ENCODE measurements at regions not wholly inside any gene's neighbourhood (a gene's known extent, or its start where the extent isn't known, plus 50 kb on each side); places are given as distances from the start of the nearest gene placed in this dataset.
A peak's percentile ranks its signal among the peaks of the same experiment; 100 is the strongest.

DNA sequence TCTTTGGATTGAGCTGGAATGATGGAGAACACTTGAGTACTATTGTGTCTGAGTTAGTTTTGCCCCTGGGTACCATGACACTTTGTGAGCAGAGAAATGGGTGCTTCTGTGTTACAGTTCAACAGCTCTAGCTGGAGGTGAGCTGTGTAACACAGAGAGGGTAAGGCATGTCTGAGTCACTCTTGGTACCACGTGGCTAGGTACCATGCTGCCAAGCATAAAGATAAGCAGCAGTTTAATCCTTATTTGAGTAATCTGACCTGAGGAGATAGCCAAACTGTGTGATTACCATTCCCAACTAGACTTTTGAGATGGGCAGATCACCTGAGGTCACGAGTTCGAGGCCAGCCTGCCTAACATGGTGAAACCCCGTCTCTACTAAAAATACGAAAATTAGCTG is 122.0 kb downstream of the OLFM4 start:
- no peak for DNase-seq

DNA sequence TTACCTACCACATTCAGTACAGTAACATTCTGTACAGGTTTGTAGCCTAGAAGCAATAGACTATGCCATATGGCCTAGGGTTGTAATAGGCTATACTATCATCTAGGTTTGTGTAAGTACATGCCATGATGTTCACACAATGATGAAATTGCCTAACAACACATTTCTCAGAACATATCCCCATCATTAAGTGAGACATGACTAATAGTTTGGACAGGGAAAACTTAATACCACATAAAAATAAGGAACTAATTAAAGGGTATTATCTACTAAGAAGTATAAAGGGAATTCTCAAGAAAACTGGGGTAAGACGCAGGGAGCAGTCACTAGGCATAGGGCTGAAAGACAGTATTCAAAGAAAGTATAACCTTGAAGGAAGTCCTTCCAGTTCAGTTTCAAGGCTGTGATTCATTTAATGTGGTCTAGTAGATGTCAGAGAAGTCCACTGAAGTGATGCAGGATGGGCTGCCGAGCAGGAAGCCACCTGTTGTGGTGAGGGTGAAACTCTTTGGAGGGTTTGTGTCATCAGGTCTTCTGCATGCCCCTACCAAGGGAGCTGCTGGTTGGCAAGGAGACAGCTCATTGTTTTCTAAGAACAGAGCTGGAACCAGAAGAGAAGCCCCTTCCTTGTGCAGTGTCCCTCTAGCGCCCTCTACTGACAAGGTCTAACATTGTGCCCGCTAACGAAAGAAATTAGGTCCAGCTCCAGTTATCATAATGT is 122.9 kb downstream of the OLFM4 start:
- DNase-seq = peak; percentile 59

DNA sequence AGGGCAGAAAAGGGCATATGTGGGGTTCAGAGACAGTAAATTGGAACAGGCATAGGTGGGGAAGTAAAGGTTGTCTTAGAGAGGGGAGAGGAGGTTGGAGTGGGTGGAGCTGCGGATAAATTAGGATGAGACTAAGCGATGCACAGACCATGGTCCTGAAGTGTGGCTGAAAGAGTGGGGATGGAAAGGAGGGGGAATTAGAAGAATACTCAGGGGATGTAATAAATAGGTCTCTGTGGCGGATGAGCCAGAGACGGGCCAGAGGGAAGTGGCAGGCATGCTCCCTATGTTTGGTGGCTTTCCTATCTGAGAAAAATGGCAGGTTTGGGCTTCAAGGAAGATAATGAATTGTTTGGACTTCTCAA is 123.4 kb downstream of the OLFM4 start:
- DNase-seq = no peak

DNA sequence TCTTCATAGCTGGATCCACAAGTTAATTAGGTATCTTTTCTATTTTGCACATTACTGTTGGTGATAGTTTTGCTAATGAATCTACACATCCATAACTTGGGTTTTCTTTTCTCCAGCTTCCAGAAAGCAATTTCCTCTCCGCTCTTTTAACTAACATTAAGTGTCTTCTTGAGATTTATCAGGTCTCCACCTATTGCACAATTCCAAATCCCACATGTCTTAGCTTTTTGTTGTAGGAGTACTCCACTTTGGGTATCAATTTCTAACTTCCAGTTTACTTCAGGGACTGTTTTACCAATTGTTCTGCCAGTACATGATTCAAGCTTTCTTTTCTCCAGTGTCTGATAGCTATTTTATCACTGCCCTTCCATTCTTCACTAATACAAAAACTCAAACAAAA is 129.6 kb downstream of the OLFM4 start:
- no peak for DNase-seq

DNA sequence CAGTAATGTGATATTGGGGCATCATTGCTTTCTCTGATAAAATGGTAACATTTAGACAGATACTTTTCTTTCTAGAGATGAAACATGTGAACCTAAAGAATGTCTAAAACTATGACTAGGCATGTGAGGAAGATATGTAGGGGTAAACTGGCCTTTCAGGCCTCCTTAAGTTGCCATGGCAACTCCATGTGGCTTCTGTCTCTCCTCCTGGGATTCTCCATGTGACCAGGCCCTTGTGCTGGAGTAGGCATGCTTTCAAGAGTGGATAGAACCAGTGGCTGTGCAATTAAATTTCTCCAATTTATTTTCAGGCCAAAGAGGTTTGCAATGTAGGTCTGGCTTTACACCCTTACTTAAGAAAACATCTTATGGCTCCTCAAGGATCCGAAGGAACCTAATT is 130.8 kb downstream of the OLFM4 start:
- no peak for DNase-seq

DNA sequence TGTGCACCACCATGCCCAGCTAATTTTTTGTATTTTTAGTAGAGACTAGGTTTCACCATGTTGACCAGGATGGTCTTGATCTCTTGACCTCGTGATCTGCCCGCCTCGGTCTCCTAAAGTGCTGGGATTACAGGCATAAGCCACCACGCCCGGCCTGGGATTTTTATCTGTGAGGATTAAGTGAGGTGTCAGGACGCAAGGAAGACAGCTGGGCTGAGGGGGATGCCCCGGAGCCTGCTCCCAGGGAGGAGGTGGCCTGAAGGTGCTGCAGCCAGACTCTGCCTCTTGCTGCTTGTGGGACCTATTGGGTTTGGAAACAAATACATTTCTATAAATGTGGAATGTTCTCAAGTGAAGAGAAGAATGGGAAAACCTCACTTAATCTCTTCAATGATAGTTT is 131.6 kb downstream of the OLFM4 start:
- DNase-seq = no peak

DNA sequence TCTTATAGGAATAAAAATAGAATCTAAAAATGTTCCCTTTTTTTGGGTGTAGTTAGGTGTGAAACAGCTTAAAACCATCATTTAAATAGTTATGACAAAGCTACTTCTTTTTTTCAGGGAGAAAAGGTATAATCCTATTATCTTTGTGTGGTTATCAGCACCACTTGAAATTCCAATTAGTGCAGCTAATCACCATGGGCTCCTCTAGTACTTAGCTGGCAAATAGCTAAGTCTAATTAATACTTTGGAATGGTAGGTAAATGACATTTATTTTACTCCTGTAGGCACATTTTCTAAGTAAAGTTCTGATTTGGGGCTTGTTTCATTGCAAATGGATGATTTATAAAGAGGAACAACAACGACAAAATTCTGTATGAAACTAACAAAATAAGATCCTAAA is 132.6 kb downstream of the OLFM4 start:
- DNase-seq = no peak

DNA sequence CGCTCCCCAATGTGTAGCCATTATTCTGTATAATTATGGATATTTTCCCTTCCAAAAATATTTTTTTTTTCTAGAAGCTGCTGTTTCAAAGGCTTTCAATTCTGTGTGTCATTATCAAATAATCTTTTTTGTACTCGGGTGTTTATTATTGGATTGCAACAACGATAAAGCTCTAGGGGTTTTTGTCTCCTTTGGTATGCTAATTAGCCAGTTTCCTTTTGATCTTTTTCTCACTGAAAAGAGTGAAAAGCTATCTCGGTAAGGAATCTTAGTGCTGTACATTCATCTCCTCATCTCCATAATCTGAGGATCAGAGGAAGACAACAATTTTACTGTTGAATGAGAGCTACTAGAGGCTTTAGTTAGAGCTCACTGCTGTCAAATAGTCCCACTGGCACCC is 136.6 kb downstream of the OLFM4 start:
- DNase-seq = no peak

DNA sequence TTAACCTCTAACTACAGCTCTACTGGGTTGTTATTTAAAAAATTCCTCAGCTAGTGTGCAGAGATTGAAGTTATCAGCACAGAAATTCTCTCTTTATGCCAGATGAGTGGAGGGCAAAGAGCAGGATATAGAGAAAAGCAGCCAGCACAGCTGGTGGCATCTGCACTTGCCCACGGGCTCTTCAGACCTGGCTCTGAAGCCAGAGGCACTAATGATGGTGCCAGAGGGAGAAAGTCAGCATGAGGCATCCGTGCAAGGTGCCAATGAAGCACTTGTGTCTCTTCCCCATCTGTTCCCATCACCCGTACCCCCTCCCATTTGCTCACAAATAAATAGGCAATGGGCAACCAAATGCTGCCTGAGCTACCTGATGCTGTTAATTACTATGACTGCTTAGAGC is 138.9 kb downstream of the OLFM4 start:
- no peak for DNase-seq

DNA sequence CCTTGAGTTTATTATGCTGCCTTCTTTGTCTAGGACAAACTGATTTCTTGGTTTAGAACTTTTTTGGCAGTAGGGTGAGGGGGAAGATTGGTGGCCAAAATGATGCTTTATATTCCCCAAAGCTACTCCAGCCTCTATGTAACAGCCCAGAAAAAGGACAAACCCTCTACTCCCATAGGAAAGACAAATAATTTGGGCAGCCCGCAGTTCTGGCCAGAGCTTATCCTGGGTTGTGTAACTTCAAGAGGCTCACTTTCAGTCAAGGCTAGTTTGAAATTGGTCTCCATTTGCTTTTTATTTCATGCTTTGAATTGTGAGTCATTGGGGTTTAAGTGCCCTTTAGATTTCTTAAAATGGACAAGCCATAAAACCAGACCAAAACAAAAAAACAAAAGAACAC is 142.3 kb downstream of the OLFM4 start:
- no peak for DNase-seq

DNA sequence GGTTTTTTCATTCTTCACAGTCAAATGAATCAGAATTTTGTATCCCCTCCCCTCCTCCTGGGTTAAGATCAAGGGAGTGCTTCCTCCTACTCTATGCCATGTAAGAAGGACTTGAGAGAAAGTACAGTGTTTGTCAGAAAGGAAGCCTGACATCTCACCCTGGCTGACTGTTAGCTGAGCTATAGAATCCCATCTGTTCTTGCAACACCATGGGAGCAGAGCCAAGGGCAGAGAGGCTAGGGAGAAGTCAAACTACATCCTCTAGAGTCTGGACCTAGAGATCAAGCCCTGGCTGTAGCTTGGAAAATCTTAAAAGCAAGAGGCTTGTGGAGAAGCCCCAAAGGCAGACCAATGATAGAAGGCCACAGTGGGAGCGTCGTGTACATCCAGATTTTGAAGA is 145.9 kb downstream of the OLFM4 start:
- no peak for DNase-seq

DNA sequence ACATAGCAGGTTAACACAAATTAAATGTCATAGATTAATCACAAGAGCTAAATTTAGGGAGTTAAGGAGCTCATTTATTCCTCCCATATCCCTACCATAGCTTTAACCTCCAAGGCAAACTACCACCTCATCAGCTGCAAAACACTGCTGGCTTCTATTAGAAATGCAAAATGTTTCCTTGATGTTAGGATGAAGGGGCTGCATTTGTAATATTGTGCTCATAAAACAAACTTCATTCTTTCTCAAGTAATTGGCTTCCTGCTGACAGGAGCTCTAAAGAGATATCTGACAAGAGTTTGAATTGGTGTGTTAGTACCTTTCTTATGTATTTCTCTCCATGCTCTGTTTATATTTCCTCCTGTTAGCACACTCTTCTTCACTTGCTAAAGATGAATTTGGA is 152.1 kb downstream of the OLFM4 start:
- no peak for DNase-seq

DNA sequence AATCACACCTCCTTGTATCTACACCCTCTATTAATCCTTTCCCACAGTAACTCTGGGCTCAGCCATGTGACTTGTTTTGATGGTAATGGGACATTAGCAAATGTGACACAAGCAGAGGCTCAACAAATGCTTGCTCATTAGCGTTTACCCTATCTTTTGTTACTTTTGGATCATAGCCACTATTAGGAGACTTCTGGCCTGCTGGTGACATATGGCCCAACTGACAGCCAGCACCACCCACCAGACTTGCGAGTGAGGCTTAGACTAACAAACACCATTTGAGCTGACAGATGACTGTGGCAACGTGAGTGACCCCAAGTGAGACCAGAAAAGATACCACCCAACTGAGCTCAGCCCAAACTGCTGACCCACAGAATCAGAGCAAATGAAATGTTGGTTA is 154.1 kb downstream of the OLFM4 start:
- no peak for DNase-seq

DNA sequence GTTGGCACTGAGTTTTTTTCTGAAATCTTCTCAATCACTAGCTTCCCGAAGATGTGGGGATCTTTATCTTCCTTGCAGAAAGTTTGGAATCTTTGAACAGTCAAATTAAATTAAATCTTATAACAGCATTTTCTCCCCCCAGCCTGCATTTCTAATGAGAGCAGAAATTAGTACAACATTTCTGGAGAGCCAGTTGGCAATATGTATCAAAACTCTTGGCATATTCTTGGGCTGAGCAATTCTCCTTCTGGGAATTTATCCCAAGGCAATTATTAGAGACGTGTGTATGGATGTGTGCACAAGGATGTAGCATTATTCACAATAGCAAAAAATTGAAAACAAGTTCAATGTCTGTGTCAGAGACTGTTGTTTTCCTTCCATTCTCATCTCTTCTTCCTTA is 159.5 kb downstream of the OLFM4 start:
- no peak for DNase-seq

DNA sequence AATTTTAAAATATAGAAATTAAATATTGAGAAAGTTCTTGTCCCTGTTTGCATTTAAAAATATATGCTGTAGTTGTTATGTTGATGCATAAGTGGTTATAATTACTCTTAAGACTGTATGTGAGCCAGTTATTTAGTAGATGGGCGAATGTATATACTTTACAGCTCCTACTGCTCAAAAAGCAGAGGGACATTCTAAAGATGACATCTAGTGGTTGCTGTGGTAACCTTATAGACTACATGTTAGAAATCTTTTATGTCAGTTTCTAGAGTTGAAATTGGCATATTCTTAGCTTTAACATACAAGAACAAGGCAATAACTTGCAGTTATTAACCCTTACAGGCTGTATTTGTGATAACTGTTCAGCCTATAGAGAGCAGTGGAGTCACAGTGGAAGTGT is 160.5 kb downstream of the OLFM4 start:
- no peak for DNase-seq

DNA sequence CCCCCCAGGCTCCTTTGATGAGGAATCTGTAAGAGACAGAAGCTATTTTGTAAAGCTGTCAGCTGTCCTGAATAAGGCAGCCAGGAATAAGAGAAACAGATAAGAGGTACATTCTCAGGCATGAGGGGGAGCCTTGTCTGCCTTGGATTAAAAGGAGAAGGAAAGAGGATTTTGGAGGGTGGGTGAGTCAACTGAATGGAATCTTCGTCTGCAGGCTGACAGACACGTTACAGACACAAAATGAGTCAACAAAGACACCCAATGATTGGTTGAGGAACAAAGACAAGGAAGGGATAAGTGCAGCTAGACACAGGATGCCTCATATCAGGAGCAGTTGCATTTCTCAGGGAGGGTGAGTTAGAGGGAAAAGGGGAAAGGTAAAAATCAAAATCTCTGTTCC is 162.5 kb downstream of the OLFM4 start:
- no peak for DNase-seq

DNA sequence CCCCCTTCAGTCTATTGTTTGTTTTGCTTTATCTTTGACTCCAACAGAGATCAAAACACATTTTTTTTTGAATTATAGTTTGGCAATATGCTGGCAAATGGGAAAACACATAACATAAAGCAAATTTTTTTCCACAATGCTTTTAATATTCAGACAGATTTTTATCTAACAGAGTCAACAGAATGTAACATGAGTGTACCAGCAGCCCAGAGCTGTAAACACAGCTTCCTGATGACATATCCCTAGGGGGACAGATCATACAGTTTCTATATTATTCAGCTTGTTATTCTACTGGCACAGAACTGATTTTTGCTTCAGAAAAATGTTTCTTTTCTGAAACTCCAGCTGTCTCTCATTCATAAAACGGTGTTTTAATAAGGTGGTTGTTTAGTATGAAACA is 168.8 kb downstream of the OLFM4 start:
- DNase-seq = no peak

DNA sequence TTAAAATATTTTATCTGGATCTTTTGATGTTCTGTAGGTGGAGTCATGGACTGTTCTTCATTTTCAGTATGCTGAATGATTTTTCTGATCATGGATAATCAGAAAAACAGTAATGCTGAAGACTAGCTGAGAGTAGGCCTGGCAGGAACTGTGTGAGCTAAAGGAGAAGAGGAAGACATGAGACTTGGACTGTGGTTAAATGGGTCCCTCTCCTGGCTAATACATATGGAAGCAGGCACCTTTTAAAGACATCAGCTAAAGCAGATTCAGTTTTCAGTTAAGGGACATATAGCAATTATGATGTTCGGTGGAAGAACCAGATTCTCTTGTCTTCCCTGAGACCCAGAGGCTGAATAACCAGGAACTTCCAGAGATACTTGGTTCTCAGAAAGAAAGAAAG is 169.4 kb downstream of the OLFM4 start:
- no peak for DNase-seq

DNA sequence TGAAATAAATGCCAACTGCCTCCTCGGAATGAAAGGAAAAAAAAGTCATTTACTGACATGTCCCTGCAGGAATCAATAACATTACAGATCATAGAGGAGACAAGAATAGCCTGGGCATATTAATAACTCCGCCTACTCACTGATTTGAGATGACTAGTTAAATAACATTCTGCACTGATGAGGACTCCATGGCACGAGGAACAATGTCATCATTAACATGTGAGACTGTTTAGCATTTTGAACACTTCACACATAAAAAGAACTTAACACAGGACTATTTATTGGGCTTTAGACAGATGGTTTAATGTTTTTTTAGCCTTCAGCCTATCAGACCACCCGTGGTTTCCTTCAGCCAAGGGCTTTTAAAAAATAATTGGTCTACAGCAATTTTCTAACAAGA is 170.1 kb downstream of the OLFM4 start:
- DNase-seq = no peak

DNA sequence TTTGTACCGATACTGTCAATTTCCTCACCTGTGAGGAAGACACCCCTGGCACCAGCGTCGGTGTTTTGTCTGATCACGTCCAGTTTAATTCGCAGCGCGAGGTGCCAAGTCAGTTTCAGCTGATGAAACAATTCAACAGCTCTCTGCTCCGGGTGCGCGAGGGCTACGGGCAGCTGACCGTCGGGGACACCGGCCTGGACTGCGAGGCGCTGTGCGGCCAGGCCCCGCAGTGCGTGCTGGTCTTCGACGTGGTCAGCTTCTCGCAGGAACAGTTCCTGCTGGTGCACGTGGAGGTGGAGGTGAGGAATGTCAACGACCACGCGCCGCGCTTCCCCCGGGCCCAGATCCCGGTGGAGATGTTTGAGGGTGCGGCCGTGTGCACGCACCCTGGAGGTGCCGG is 171.5 kb downstream of the OLFM4 start:
- no peak for DNase-seq

DNA sequence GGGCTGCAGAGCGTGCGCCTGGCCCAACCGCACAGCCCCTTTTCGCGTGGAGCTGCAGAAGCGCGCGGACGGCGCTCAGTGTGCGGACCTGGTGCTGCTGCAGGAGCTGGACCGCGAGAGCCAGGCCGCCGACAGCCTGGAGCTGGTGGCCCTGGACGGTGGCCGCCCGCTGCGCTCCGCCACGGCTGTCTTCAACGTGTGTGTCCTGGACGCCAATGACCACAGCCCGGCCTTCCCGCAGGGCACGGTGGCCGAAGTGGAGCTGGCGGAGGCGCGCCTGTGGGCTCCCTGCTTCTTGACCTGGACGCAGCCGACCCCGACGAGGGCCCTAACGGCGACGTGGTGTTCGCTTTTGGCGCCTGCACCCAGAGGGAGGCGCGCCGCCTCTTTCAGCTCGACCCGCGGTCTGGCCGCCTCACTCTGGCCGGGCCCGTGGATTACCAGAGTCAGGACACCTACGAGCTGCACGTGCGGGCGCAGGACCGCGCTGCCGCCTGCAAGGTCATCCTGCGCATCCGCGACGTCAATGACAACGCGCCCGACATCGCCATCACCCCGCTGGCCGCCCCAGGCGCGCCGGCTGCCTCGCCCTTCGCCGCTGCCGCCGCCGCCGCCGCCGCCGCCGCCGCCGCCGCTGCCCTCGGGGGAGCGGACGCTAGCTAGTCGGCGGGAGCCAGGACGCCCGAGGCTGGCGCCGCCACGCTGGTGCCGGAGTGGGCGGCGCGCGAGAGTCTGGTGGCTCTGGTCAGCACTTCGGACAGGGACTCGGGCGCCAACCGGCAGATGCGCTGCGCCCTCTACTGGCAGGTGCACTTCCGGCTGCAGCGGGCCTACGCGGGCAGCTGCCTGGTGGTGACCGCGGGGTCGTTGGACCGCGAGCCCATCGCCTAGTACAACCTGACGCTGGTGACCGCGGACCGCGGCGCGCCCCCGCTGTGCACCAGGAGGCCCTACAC is 172.2 kb downstream of the OLFM4 start:
- no peak for DNase-seq

DNA sequence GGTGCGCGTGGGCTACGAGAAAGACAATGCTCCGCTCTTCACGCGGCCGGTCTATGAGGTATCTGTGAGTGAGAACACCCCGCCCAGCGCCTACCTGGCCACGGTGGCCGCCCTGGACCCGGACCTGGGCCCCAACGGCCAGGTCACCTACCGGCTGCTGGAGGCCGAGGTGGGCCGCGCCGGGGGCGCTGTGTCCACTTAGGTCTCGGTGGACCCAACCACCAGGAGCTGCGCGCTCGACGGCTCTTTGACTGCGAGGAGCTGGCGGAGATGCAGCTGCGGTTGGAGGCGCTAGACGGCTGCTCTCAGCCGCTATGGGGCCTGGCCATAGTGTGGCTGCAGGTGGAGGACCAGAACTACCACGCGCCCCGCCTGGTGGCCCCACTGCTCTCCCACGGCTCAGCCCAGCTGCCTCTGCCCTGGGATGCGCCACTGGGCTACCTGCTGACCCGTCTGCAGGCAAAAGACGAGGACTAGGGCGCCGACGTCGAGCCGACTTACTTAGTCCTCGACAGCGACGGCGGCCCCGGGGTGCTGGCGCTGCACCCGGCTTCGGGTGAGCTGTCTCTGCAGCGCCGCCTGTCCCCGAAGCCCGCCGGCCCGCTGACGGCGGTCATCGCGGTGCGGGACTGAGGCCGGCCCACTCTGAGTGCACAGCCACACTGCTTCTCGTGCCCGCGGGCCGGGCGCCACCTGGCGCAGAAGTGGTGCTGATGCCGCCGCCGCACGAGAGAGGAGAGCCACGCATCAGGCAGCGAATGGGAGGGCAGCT is 173.0 kb downstream of the OLFM4 start:
- DNase-seq = no peak

DNA sequence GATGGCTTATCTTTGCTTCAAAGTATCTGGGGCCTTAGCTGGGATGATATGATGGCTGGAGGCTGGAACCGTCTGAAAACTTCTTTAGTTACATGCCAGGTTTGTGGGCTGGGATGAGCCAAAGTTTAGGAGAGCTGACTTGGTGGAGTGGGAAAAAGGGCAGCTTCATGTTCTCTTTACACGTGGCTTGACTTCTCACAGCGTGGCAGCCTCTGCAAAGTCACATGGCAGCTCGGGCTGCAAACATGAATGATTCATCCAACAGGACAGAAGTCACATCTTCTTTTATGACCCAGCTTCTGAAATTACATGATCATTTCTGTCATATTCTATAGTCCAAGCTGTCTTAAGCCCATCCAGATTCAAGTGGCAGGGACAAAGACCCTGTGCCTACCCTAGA is 176.0 kb downstream of the OLFM4 start:
- DNase-seq = no peak

DNA sequence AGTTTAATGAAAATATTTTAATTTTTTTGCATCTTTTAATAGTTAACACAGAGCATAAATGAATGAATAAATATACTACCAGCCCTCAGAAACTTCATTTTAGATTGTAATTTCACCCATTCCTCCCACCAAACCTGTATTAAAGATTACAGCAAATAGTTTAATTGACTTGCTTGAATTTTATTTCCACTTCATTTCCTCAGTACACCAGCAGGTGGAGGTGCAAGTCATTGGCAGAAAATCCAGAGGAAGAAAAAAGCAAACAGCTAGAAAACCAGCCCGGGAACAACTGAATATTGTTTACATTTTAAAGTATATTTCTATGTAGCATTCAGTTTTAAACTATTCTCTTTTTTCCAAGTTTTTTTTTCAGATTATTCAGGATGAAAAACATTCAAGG is 177.8 kb downstream of the OLFM4 start:
- DNase-seq = no peak
